Mesenchymal stem cell (in vitro differentiated cells and primary cell): ENCODE measurements at regions not wholly inside any gene's neighbourhood (a gene's known extent, or its start where the extent isn't known, plus 50 kb on each side); places are given as distances from the start of the nearest gene placed in this dataset.

Experiments
- DNase-seq: peaks from one replicate; pipeline ENCODE4 v3.0.0-alpha.2; 2013
- H2AFZ ChIP-seq: one replicate; pipeline ENCODE4 v1.6.1; 2013; ENCODE audit warnings: low read depth, mild to moderate bottlenecking, control low read depth, inconsistent platforms, low read length, moderate library complexity
- H2AK5ac ChIP-seq: 2 replicates; pipeline ENCODE4 v1.6.1; 2013; ENCODE audit warnings: low read length, moderate library complexity, mild to moderate bottlenecking, inconsistent platforms; ENCODE audit not compliant: severe bottlenecking
- H2BK120ac ChIP-seq: one replicate; pipeline ENCODE4 v1.6.1; 2013; ENCODE audit warnings: low read depth, mild to moderate bottlenecking, inconsistent platforms, low read length, moderate library complexity
- H2BK12ac ChIP-seq, 2 experiments: one replicate each; pipeline ENCODE4 v1.6.1; 2013; ENCODE audit warnings: inconsistent platforms in 2 of 2, low read length in 2 of 2, mild to moderate bottlenecking in 2 of 2, moderate library complexity in 2 of 2, control low read depth in 1 of 2
- H2BK15ac ChIP-seq: one replicate; pipeline ENCODE4 v1.6.1; 2013; ENCODE audit warnings: mild to moderate bottlenecking, low read depth, inconsistent platforms; ENCODE audit not compliant: poor library complexity, severe bottlenecking
- H2BK5ac ChIP-seq: 2 replicates; pipeline ENCODE4 v1.6.1; 2013; ENCODE audit warnings: low read depth, mild to moderate bottlenecking, low read length, control low read depth, inconsistent platforms; ENCODE audit not compliant: poor library complexity, severe bottlenecking
- H3K14ac ChIP-seq, 2 experiments: one replicate each; pipeline ENCODE4 v1.6.1; 2013; ENCODE audit warnings: inconsistent platforms in 2 of 2, low read length in 2 of 2, control low read depth in 1 of 2, mild to moderate bottlenecking in 1 of 2, moderate library complexity in 1 of 2
- H3K18ac ChIP-seq, 2 experiments: one replicate each; pipeline ENCODE4 v1.6.1; 2013; ENCODE audit warnings: inconsistent platforms in 2 of 2, low read length in 2 of 2, control low read depth in 1 of 2, low read depth in 1 of 2, mild to moderate bottlenecking in 1 of 2
- H3K23ac ChIP-seq, 2 experiments: one replicate each; pipeline ENCODE4 v1.6.1; 2013; ENCODE audit warnings: inconsistent platforms in 2 of 2, low read length in 2 of 2, mild to moderate bottlenecking in 2 of 2, moderate library complexity in 2 of 2, control low read depth in 1 of 2
- H3K27ac ChIP-seq: 2 replicates; pipeline ENCODE4 v1.5.1; 2013; ENCODE audit warnings: mild to moderate bottlenecking, moderate library complexity, low read length, control low read depth, inconsistent platforms; ENCODE audit not compliant: poor library complexity, severe bottlenecking
- H3K27me3 ChIP-seq, 2 experiments: 2 replicates each; pipeline versions ENCODE4 v1.6.1 to v1.7.0; 2013; ENCODE audit warnings: low read length in 2 of 2, mild to moderate bottlenecking in 2 of 2, moderate library complexity in 2 of 2, control low read depth in 1 of 2, inconsistent platforms in 1 of 2; ENCODE audit not compliant: control insufficient read depth in 1 of 2, insufficient read depth in 1 of 2
- H3K36me3 ChIP-seq, 2 experiments: 2 replicates each; pipeline versions ENCODE4 v1.6.1 to v1.7.0; 2013; ENCODE audit warnings: low read length in 2 of 2, control low read depth in 1 of 2, inconsistent platforms in 1 of 2, low read depth in 1 of 2, mild to moderate bottlenecking in 1 of 2; ENCODE audit not compliant: insufficient read depth in 2 of 2, control insufficient read depth in 1 of 2
- H3K4ac ChIP-seq, 2 experiments: one replicate each; pipeline ENCODE4 v1.6.1; 2013; ENCODE audit warnings: inconsistent platforms in 2 of 2, low read length in 2 of 2, mild to moderate bottlenecking in 2 of 2, moderate library complexity in 2 of 2, control low read depth in 1 of 2, low read depth in 1 of 2
- H3K4me1 ChIP-seq: 2 replicates; pipeline ENCODE4 v1.6.1; 2013; ENCODE audit warnings: low read depth, low read length, control low read depth; ENCODE audit not compliant: control insufficient read depth, insufficient read depth
- H3K4me2 ChIP-seq: 2 replicates; pipeline ENCODE4 v1.6.1; 2013; ENCODE audit warnings: low read length, mild to moderate bottlenecking, inconsistent platforms; ENCODE audit not compliant: poor library complexity, severe bottlenecking
- H3K4me3 ChIP-seq, 2 experiments: 2 replicates each; pipeline versions ENCODE4 v1.5.1 to v1.7.0; 2013; ENCODE audit warnings: low read length in 2 of 2, mild to moderate bottlenecking in 2 of 2, control low read depth in 1 of 2, low read depth in 1 of 2; ENCODE audit not compliant: insufficient read depth in 1 of 2
- H3K79me1 ChIP-seq: replicated peaks from 2 replicates; pipeline ENCODE4 v1.6.1; 2013; ENCODE audit warnings: mild to moderate bottlenecking, control low read depth, low read length, inconsistent platforms; ENCODE audit not compliant: poor library complexity, severe bottlenecking
- H3K9ac ChIP-seq: 2 replicates; pipeline ENCODE4 v1.7.0; 2013; ENCODE audit warnings: mild to moderate bottlenecking, low read length, moderate library complexity
- H3K9me3 ChIP-seq: 2 replicates; pipeline ENCODE4 v1.7.0; 2013; ENCODE audit warnings: mild to moderate bottlenecking, low read length; ENCODE audit not compliant: control insufficient read depth
- H4K8ac ChIP-seq: one replicate; pipeline ENCODE4 v1.6.1; 2013; ENCODE audit warnings: inconsistent platforms, mild to moderate bottlenecking, low read length, moderate library complexity
- H4K91ac ChIP-seq: one replicate; pipeline ENCODE4 v1.6.1; 2013; ENCODE audit warnings: mild to moderate bottlenecking, low read length, inconsistent platforms
- WGBS: methylation state at CpG from one replicate; pipeline ENCODE4 v1.1.7; 2013; ENCODE audit warnings: mixed read lengths; 5-methylcytosine and 5-hydroxymethylcytosine counted together

DNA sequence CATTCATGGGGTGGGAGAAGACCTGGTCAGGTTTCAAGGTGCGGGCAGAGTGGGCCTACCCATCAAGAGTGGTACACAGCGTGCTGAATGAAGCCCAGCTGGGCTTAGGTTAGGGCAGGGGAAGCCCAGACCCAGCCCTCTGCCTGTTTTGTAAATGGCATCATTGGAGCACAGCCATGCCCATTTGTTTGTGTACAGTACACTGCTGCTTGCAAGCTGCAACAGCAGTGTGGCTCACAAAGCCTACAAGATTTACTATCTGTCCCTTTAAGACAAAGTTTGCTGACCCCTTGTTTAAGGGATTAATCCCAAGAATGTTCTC is 230.1 kb upstream of the TNRC6C start:
- Histone ChIP-seq H4K91ac (no peak overlapping the region), H2AFZ (no peak overlapping the region), H3K4ac (no peak overlapping the region), H3K79me1 (no peaks in the 10 kb centered on the region), H3K9ac (no peak overlapping the region), H3K18ac (no peak overlapping the region), H2BK12ac (no peak overlapping the region), H3K14ac (no peak overlapping the region), H3K23ac (no peak overlapping the region), H2BK5ac (no peak overlapping the region), H2BK120ac (no peak overlapping the region), H3K4me3 (peak overlapping the region in 1 of 2 experiments; percentile 39), H4K8ac (no peak overlapping the region), H3K27ac (no peak overlapping the region), H3K9me3 (peaks cover 23% of the 10 kb centered on the region), H2BK15ac (no peak overlapping the region), H3K27me3 (peaks cover 21 to 35% of the 10 kb centered on the region in 2 experiments), H3K36me3 (no peaks in the 10 kb centered on the region), H3K4me2 (no peak overlapping the region), H3K4me1 (no peaks in the 10 kb centered on the region), H2AK5ac (no peak overlapping the region)
- 72% methylated on average over 2 of the region's 2 CpGs for WGBS
- DNase-seq = no peak

DNA sequence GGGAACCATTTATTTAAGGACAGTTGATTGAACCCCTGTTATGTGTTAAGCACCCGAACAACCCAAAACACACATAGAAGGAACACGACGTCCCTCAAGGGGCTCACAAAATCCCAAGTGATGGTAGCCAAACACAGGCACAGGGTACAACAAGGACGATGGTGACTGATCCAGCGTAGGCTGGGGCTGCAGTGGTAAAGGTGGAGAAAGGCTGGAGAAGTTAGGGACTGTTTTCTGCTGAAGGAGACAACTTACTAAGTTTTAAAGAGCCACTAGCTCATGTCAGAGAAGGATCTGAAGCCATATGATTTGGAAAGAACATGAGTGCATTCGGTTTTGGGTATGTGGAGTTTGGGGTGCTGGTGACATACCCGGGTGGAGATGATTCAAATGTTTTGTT is 229.6 kb upstream of the TNRC6C start:
- Histone ChIP-seq H3K4me3 (no peak overlapping the region), H3K79me1 (no peaks in the 10 kb centered on the region), H3K4me2 (no peak overlapping the region), H3K9me3 (peaks cover 23% of the 10 kb centered on the region), H3K36me3 (no peaks in the 10 kb centered on the region), H2BK5ac (no peak overlapping the region), H2AFZ (no peak overlapping the region), H2BK12ac (no peak overlapping the region), H4K91ac (no peak overlapping the region), H3K4me1 (no peaks in the 10 kb centered on the region), H3K27ac (no peak overlapping the region), H3K27me3 (peaks cover 25 to 40% of the 10 kb centered on the region in 2 experiments), H2BK15ac (no peak overlapping the region), H3K4ac (no peak overlapping the region), H3K23ac (no peak overlapping the region), H2AK5ac (no peak overlapping the region), H4K8ac (no peak overlapping the region), H3K14ac (no peak overlapping the region), H3K18ac (no peak overlapping the region), H2BK120ac (no peak overlapping the region), H3K9ac (no peak overlapping the region)
- DNase-seq = no peak
- WGBS = 76% methylated on average over 6 of the region's 7 CpGs

DNA sequence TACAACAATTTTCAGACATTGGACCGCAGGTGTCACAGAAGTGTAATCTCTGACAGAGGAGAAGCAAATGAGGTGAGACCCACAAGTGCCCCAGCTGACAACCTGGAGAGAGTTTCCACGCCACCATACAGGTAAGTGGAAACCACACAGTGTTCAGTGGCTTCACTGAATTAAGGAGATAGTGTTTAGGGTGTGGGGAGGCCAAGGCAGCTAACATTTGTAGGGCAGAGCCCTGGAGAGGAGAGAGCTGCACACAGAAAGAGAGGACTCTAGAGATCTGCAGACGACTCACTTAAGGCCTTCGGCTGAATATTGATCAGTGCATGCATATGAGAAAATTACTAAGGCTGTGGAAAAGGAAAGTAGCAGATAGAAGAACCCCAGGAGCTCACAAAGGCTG is 228.9 kb upstream of the TNRC6C start:
- H4K8ac ChIP-seq = no peak overlapping the region
- no peak overlapping the region for H2BK120ac ChIP-seq
- H3K79me1 ChIP-seq = no peaks in the 10 kb centered on the region
- peaks cover 32 to 44% of the 10 kb centered on the region in 2 experiments for H3K27me3 ChIP-seq
- H3K9ac ChIP-seq = no peak overlapping the region
- no peak overlapping the region for H3K23ac ChIP-seq
- H2AK5ac ChIP-seq = no peak overlapping the region
- no peaks in the 10 kb centered on the region for H3K36me3 ChIP-seq
- H3K4me1 ChIP-seq = peaks cover 1% of the 10 kb centered on the region
- H3K4me2 ChIP-seq = no peak overlapping the region
- no peak overlapping the region for H4K91ac ChIP-seq
- no peak overlapping the region for H2BK15ac ChIP-seq
- H3K9me3 ChIP-seq = peaks cover 23% of the 10 kb centered on the region
- no peak overlapping the region for H2AFZ ChIP-seq
- DNase-seq = no peak
- H2BK12ac ChIP-seq = no peak overlapping the region
- H3K4ac ChIP-seq = no peak overlapping the region
- no peak overlapping the region for H3K14ac ChIP-seq
- no peak overlapping the region for H2BK5ac ChIP-seq
- H3K4me3 ChIP-seq = no peak overlapping the region
- WGBS = 80% methylated on average over 2 of the region's 4 CpGs
- no peak overlapping the region for H3K18ac ChIP-seq
- no peak overlapping the region for H3K27ac ChIP-seq

DNA sequence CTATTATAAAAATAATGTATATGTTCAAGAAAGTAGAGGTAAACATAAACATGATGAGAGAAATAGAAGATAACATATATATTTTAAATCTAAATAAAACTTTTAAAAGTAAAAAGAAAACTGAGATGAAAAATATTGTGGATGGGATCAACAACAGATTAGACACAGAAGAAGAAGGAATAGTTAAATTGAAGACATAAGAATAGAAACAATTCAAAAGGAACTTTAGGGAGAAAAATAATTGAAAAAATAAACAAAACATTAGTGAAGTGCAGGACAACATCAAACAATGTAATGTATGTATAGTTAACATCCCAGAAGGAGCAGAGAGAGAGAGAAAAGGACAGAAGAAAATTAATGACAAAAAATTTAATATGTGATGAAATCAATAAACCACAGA is 228.1 kb upstream of the TNRC6C start:
- H3K79me1 ChIP-seq = no peaks in the 10 kb centered on the region
- no peak overlapping the region for H4K91ac ChIP-seq
- DNase-seq = no peak
- no peak overlapping the region for H3K18ac ChIP-seq
- no peak overlapping the region for H2BK5ac ChIP-seq
- H2AK5ac ChIP-seq = no peak overlapping the region
- H3K9ac ChIP-seq = no peak overlapping the region
- H3K4me1 ChIP-seq = peaks cover 4% of the 10 kb centered on the region
- peaks cover 23% of the 10 kb centered on the region for H3K9me3 ChIP-seq
- no peak overlapping the region for H2BK15ac ChIP-seq
- H2BK12ac ChIP-seq = no peak overlapping the region
- H2AFZ ChIP-seq = no peak overlapping the region
- no peak overlapping the region for H3K4ac ChIP-seq
- H4K8ac ChIP-seq = no peak overlapping the region
- H3K4me2 ChIP-seq = no peak overlapping the region
- no peak overlapping the region for H3K23ac ChIP-seq
- H3K14ac ChIP-seq = no peak overlapping the region
- H3K36me3 ChIP-seq = no peaks in the 10 kb centered on the region
- H3K4me3 ChIP-seq = no peak overlapping the region
- no peak overlapping the region for H2BK120ac ChIP-seq
- H3K27me3 ChIP-seq = peaks cover 37 to 49% of the 10 kb centered on the region in 2 experiments
- no peak overlapping the region for H3K27ac ChIP-seq
